ENCODE measurements at regions not wholly inside any gene's neighbourhood (a gene's known extent, or its start where the extent isn't known, plus 50 kb on each side); places are given as distances from the start of the nearest gene placed in this dataset.

GRCh38 chr12:65517656-65518210 lies 239.2 kb downstream of the MSRB3 start:
- DNase-seq, result no peak

- no peak for DNase-seq
Measured at GRCh38 chr12:65518771-65519170, 240.3 kb downstream of the MSRB3 start.

- DNase-seq, result no peak
Measured at GRCh38 chr12:65520658-65521057, 242.2 kb downstream of the MSRB3 start.

GRCh38 chr12:65522956-65523860 lies 244.7 kb downstream of the MSRB3 start:
- no peak for DNase-seq

GRCh38 chr12:65524666-65525065 lies 246.2 kb downstream of the MSRB3 start:
- no peak for DNase-seq

- no peak for DNase-seq
Measured at GRCh38 chr12:65525491-65526141, 247.1 kb downstream of the MSRB3 start.

GRCh38 chr12:65526311-65526710 lies 247.8 kb downstream of the MSRB3 start:
- no peak for DNase-seq

- DNase-seq, result no peak
Measured at GRCh38 chr12:65528127-65528526, 249.6 kb downstream of the MSRB3 start.

- DNase-seq, result no peak
Measured at GRCh38 chr12:65529106-65529505, 250.6 kb downstream of the MSRB3 start.

GRCh38 chr12:65529771-65530435 lies 251.4 kb downstream of the MSRB3 start:
- no peak for DNase-seq

GRCh38 chr12:65532162-65532561 lies 253.7 kb downstream of the MSRB3 start:
- DNase-seq, result no peak

- no peak for DNase-seq
Measured at GRCh38 chr12:65532764-65533163, 254.3 kb downstream of the MSRB3 start.

GRCh38 chr12:65533177-65533883 lies 254.8 kb downstream of the MSRB3 start:
- DNase-seq, result no peak

- DNase-seq, result no peak
Measured at GRCh38 chr12:65534238-65534841, 255.9 kb downstream of the MSRB3 start.

GRCh38 chr12:65535946-65536345 lies 257.5 kb downstream of the MSRB3 start:
- DNase-seq, result no peak

- no peak for DNase-seq
Measured at GRCh38 chr12:65536351-65536750, 257.9 kb downstream of the MSRB3 start.

GRCh38 chr12:65536876-65537681 lies 258.6 kb downstream of the MSRB3 start:
- no peak for DNase-seq

GRCh38 chr12:65537978-65538377 lies 259.5 kb downstream of the MSRB3 start:
- DNase-seq, result no peak

- no peak for DNase-seq
Measured at GRCh38 chr12:65539023-65539422, 260.5 kb downstream of the MSRB3 start.

- no peak for DNase-seq
Measured at GRCh38 chr12:65540140-65540539, 261.7 kb downstream of the MSRB3 start.

- DNase-seq, result no peak
Measured at GRCh38 chr12:65546528-65546927, 268.0 kb downstream of the MSRB3 start.

All from DMS153 (cell line).